GM18870 (cell line): ENCODE measurements at regions not wholly inside any gene's neighbourhood (a gene's known extent, or its start where the extent isn't known, plus 50 kb on each side); places are given as distances from the start of the nearest gene placed in this dataset.

Experiments
- ATAC-seq: cut with Tn5 transposase; IDR thresholded peaks from one replicate; pipeline ENCODE4 v1.9.1; 2021; ENCODE audit warnings: moderate library complexity; ENCODE audit not compliant: unreplicated experiment

- ATAC-seq = no peak
Measured at GRCh38 chr2:19300961-19301360, 57.5 kb downstream of the OSR1 start.

- no peak for ATAC-seq
Measured at GRCh38 chr2:19299522-19299921, 58.9 kb downstream of the OSR1 start.

GRCh38 chr2:19299032-19299431 is 59.4 kb downstream of the OSR1 start:
- ATAC-seq = no peak

GRCh38 chr2:19297716-19298115 is 60.7 kb downstream of the OSR1 start:
- no peak for ATAC-seq

GRCh38 chr2:19295998-19296502 is 62.4 kb downstream of the OSR1 start:
- no peak for ATAC-seq

- ATAC-seq = no peak
Measured at GRCh38 chr2:19292007-19292406, 66.4 kb downstream of the OSR1 start.

- no peak for ATAC-seq
Measured at GRCh38 chr2:19288291-19288690, 70.1 kb downstream of the OSR1 start.

GRCh38 chr2:19287324-19287723 is 71.1 kb downstream of the OSR1 start:
- no peak for ATAC-seq

- ATAC-seq = no peak
Measured at GRCh38 chr2:19282305-19282704, 76.1 kb downstream of the OSR1 start.

- ATAC-seq = no peak
Measured at GRCh38 chr2:19274439-19274838, 84.0 kb downstream of the OSR1 start.

GRCh38 chr2:19272941-19273470 is 85.4 kb downstream of the OSR1 start:
- ATAC-seq = no peak

GRCh38 chr2:19272039-19272438 is 86.4 kb downstream of the OSR1 start:
- ATAC-seq = no peak

- ATAC-seq = no peak
Measured at GRCh38 chr2:19264852-19265251, 93.6 kb downstream of the OSR1 start.

- ATAC-seq = no peak
Measured at GRCh38 chr2:19262150-19262549, 96.3 kb downstream of the OSR1 start.

GRCh38 chr2:19261061-19261460 is 97.4 kb downstream of the OSR1 start:
- no peak for ATAC-seq

GRCh38 chr2:19256121-19256601 is 102.3 kb downstream of the OSR1 start:
- no peak for ATAC-seq

- no peak for ATAC-seq
Measured at GRCh38 chr2:19255481-19255880, 102.9 kb downstream of the OSR1 start.

GRCh38 chr2:19251554-19251953 is 106.9 kb downstream of the OSR1 start:
- no peak for ATAC-seq

- ATAC-seq = no peak
Measured at GRCh38 chr2:19250906-19251305, 107.5 kb downstream of the OSR1 start.

GRCh38 chr2:19247186-19247585 is 111.2 kb downstream of the OSR1 start:
- no peak for ATAC-seq

- ATAC-seq = no peak
Measured at GRCh38 chr2:19246496-19246895, 111.9 kb downstream of the OSR1 start.

- no peak for ATAC-seq
Measured at GRCh38 chr2:19244460-19245363, 113.7 kb downstream of the OSR1 start.
